ENCODE measurements at regions not wholly inside any gene's neighbourhood (a gene's known extent, or its start where the extent isn't known, plus 50 kb on each side); places are given as distances from the start of the nearest gene placed in this dataset.
"Not testable (repeated sequence)": the region's sequence is repeated elsewhere in the genome, so short reads cannot be mapped to it uniquely, and the experiment has no call there.

DNA sequence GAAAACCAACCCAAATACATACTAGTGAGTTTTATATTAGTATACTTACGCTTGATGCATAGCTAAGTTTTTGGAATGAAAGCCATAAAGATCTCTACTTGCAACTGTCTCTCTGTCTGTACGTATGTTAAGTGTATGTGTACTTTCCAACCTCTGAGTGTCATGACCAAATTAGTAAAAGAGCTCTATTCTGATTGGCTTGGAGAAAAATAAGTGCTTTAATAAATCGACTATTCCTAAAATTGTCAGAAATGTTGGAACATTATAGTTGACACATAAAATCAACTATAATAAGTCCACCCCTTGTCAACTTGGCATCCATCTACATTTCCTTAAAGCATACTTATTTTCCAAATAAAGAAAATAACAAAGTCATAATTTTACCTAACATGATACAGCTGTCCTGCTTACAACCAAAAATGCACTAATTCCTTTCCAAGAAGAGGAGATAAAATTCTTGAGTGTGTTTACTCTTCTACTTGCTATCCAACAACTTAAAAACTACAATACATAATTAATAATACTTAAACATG lies 507.4 kb upstream of the ATP2B1 start:
- DNase-seq (ENCODE audit: low read depth, low spot score) = no peak

DNA sequence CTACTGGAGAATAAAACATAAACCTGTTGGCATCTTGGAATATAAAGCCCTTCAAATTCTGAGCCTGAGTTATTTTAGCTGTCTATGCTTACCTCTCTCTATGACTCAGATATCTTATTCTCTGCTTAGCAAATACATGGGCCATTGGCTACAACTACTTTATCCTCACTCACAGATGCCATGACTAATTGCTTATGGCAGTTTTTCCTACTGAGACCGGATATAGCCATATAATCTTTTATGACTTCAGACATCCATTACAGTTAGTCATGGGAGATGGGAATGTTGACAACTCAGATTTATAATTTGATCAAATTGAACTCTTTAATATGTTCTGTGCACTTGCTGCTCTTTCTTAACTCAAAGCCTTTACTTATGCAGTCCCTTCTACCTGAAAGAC lies 502.4 kb upstream of the ATP2B1 start:
- no peak for DNase-seq (ENCODE audit: low read depth, low spot score)

DNA sequence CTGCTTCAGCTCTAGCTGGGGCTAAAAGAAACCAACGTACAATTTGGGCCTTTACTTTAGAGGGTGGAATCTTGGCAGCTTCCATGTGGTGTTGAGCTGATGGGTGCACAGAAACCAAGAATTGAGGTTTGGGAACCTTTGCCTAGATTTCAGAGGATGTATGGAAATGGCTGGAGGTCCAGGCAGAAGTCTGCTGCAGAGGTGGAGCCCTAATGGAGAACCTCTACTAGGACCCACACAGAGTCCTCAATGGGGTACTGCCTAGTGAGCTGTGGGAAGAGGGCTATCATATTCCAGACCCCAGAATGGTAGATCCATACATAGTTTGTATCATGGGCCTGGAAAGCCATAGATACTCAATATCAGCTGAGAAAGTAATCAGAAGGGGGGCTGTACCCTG lies 500.4 kb upstream of the ATP2B1 start:
- DNase-seq (ENCODE audit: low read depth, low spot score) = no peak

DNA sequence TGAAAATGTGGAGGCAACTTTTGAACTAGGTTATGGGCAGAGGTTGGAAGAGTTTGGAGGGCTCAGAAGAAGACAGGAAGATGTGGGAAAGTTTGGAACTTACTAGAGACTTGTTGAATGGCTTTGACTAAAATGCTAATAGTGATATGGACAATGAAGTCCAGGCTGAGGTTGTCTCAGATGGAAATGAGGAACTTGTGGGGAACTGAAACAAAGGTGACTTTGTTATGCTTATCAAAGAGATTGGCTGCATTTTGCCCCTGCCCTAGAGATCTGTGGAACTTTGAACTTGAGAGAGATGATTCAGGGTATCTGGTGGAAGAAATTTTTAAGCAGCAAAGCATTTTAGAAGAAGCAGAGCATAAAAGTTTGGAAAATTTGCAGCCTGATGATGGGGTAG lies 499.7 kb upstream of the ATP2B1 start:
- DNase-seq (ENCODE audit: low read depth, low spot score) = not testable (repeated sequence)

DNA sequence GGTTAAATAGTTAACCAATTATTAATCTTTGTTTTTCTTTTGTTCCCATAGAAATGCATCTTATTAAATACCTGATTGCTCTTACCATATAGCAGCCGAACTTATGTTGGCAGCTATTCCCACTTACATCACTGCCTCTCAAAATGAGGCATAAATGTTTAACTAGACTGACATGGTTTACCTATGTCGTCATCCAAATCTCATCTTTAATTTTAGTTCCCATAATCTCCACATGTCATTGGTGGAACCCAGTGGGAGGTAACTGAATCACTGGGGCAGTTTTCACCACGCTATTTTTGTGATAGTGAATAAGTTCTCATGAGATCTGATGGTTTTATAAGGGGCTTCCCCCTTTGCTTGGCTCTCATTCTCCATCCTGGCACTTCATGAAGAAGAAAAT lies 499.2 kb upstream of the ATP2B1 start:
- DNase-seq (ENCODE audit: low read depth, low spot score) = no peak

DNA sequence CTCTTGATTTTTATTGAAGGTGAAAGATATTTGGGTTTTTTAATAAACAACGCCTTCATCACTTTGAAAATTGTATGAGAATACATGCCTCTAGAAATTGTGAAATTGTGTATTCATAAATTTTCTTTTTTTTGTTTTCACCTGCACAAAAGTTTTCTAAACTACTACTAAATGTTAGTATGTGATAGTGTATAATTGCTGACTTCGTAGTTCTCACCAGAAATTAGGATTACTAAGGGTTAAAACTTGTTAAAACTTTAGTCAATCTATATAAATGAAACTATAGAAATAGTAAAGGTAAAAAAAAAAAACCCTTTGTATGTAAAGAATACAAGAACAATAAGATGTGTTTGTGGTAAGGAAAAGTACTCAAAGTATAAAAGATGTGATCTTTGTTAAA lies 496.5 kb upstream of the ATP2B1 start:
- no peak for DNase-seq (ENCODE audit: low read depth, low spot score)

DNA sequence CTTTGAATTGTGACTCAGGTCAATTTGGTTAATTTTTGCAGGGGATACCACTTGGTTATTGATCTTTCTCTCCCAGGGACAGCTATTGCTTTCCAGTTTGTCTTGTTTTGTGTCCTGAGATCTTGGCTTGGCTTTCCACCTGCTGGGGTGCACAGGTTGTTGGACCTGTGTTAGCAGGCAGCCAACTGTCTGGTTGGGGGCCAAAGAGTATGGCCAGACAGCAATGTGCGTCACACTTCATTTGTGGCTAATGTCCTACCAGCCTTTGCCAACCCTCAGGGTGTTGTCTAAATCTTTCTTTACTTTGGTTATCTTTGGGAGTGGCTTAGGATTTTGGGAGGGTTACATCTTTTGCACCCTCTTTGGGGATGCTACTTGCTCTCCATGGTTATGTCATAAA lies 494.9 kb upstream of the ATP2B1 start:
- no peak for DNase-seq (ENCODE audit: low read depth, low spot score)

DNA sequence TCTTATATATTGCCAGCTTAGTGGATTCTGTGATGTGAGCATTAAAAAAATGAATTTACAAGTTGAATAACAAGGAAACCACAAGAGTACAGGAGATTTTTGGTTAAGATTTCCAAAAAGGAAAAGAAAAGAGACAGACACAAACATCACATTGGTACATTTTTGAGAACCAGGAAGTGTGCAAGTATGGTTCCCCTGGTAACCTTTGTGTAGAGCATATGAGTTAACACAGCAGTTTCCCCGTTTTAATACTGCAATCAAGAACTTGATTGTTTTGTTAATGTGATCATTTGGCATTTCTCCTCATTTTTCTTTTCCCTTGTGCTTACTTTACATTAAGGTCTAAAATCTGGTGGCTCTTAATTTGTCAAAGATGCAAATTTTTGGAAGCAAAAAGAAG lies 490.4 kb upstream of the ATP2B1 start:
- no peak for DNase-seq (ENCODE audit: low read depth, low spot score)

DNA sequence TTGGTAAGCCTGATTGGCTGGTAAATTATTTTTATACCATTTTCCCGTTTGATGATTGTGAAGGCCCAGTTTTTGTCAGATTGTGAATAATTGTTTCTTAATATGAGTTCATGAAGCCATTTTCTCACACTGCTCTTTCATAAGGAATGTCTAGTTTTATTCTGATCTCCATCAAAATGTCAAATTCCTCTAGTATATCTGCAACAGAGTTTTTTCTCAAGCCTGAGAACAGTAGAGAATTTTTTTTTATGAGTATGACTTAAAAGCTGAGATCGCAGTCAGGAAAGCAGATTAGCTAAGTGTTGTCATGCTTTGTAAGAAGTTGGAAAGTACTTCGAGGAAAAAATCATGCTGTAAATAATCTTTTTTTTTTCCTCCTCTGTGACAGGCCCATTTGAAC lies 484.9 kb upstream of the ATP2B1 start:
- no peak for DNase-seq (ENCODE audit: low read depth, low spot score)

DNA sequence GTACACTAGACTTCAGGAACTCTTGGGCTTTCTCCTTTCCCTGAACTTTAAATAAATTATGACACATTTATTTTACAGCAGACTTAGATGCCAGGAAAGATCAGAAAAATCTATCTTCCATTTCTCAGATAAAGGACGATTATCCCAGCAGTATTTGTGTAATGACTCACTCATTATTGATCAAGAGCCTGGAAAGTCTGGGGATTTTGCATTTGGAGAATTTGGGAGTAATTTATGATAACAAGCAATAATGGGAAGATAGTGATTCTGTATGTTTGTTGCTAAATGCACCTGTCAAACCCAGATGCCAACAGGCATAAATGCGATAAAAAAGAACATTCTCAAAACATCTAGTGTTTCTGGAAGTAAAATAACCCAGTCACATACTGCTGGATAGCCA lies 480.2 kb upstream of the ATP2B1 start:
- no peak for DNase-seq (ENCODE audit: low read depth, low spot score)

DNA sequence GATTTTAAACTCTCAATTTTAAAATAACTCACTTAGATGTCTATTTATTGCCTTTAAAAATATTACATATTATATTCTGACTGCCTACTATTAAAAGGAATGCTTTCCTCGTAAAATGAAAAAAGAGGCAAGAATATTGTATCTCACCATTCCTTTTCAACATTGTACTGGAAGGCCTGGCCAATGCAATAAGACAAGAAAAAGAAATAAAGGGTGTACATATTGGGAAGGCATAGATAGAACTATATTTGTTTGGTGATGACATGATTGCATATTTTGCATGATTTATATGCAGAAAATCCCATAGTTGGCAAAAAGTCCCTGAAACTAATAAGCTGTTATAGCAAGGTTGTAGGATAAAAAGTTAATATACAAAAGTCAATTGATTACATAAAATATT lies 474.6 kb upstream of the ATP2B1 start:
- DNase-seq (ENCODE audit: low read depth, low spot score) = no peak

DNA sequence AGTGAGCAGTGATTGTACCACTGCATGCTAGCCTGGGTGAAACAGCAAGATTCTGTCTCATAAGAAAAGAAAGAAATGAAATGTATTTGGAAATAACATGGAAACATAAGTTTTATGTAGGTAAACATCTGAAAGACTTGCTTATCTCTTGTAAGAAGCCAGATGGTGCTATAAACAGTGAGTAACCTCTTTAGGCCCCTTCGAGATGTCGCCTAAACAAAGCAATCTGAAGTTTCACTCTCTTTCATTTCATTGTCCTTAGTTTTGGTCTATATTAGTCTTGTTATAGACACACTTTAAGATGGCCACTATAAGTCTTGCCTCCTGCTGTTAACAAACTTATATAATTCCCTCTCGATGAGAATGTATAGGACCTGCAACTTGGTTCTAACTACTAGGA lies 472.6 kb upstream of the ATP2B1 start:
- DNase-seq (ENCODE audit: low read depth, low spot score) = no peak

DNA sequence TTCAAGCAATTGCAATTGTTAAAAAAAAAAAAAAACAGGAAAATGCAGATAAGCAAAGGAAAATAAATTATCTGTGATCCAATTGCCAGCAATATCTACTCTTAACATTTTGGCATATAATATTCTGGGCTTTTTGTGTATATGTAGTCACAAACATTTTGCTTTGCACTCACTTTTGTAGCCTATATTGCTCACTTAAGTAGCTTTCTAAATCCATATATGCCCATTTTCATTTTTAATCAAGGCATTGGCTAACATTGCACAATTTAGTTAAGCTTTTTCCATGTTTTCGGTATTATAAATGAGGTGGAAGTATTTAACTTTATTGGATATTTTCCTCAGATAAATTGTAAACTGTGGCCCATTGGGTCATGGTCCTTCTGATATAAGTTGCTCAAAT lies 466.3 kb upstream of the ATP2B1 start:
- DNase-seq (ENCODE audit: low read depth, low spot score) = no peak

DNA sequence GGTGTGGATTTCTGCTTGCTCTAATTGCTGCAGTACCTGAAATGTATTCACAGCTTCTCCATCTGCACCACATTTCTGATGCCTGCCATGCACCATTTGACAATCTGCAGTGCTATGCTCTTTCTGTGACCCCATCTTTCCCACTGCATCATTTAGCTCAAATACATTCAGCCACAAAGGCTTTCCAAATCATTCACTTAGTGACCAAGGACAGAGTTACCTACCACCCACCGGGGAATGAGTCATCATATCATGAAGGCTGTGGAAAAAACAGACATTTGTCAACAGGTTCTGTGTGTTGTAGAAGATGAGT lies 465.5 kb upstream of the ATP2B1 start:
- no peak for DNase-seq (ENCODE audit: low read depth, low spot score)

DNA sequence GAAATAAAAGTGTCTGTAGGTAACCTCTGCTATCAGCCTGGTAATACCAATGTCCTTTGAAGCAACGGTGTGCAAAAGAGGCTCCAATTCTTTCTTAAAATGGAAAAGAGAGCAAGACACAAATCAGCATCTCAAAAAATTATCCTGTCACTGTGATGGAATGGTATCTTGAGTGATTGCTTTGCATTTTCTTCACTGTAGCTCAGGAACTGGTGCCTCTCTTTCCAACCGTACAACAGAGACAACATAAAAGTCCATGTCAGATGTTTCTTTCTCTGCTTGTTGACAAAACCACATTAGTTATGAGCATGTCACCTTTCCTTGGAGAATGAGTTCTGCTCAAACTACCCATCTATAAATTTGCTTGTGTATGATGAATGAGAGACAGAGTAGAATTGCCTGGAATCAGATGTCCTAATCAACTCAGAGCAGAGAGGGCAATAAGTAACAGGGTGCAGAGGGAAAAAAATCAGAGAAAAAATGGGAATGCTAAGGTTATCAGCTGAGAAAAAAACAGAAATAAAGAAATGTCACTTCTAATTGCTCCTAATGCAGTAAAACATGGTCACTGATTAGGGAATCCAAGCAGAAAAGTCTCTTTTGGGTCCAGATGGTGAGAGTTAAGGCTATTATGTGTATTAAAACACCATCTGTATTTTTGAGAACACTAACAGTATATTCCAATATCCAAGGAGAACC lies 465.0 kb upstream of the ATP2B1 start:
- DNase-seq (ENCODE audit: low read depth, low spot score) = no peak

DNA sequence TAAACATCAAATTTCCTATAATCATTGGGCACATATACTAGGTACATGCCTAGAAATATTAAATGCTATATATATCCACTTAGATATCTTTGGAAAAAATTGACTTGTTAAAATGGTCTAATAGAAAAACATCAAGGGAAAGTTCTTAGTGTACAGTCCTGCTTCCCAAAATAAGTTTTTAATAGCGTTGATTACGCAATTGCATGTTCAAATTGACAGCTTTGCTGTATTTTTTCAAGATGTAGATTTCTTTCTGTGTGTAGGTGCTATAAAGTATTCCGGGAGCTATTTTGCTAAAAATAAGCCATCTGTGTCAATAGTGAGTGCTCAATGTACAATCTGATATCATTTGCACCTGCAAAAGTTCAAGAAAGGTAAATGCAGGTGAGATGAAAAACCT lies 463.9 kb upstream of the ATP2B1 start:
- DNase-seq (ENCODE audit: low read depth, low spot score) = no peak

DNA sequence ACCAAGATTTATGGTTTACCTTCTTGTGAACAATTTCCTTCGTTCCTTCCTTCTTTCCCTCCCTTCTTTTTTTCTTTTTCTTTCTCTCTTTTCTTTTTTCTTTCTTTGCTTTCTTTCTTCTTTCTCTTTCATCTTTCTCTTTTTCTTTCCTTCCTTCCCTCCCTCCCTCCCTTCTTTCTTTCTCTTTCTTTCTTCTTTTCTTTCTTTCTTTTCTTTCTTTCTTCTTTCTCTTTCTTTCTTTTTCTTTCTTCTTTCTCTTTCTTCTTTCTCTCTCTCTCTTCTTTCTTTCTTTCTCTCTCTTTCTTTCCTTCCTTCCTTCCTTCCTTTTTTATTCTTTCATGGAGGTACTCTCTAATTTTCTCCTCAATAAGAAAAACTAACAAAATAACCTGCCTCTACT lies 462.1 kb upstream of the ATP2B1 start:
- no peak for DNase-seq (ENCODE audit: low read depth, low spot score)

DNA sequence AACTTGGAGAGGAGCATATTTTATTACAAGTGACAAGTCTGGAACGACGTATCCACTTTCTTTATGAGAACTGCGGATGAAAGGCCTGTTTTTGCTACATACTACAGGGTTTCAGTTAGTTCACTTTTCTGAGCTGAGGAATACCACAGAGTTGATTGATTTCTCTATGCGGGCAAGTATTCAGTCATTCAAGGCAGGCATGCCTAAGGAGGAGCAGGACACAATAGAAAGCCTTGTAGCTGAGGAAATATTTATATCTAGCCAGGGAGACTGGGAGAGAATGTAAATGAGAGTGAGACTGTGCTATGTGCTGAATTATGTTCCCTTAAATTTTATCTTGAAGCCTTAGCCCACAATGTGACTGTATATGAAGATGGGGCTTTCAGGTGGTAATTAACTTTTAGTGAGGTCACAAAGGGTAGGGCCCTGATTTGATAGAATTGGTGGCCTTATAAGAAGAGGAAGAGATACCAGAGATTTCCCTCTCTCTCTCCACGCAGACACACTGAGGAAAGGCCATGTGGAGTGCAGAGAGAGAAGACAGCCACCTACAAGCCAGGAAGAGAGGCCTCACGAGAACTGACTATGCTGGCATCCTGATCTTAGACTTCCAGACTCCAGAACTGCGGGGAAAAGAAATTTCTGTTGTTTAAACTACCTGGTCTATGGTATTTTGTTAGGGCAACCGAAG lies 459.0 kb upstream of the ATP2B1 start:
- DNase-seq (ENCODE audit: low read depth, low spot score) = no peak

DNA sequence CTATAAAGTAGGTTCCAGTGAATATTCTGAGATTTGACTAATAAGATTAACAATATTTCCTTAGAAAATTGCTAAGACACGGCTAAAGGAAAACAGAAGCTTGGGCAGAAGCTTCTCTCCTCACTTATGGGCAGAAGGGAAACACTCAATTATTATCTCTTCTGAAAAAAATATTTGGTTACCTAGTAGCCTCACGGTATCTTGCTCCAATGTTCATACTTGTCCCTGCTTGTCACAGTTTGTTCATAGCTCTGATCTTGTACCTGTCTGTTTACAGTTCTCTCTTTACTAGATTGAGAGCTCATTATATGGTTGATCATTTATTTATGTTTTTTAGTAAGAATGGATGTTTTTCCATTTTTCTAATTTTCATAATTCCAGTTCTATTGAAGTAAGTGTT lies 458.0 kb upstream of the ATP2B1 start:
- no peak for DNase-seq (ENCODE audit: low read depth, low spot score)

DNA sequence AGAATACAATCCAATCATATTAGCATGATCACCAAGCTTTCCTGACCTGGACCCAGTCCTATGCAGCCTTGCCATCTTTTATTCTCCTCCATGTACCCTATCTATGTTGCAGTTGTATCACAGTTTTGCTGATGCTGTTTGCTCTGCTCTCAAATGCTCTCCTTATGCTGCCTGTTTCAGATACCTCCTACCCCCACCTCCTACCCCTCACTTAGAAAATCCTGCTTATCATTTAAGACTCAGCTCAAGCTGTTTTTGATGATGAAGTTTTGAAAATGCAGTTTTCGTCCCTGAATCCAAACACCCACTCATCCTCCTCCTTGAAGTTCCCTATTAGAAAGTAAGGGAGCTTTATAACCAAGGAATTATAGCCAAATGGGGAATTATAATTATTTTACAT lies 457.4 kb upstream of the ATP2B1 start:
- no peak for DNase-seq (ENCODE audit: low read depth, low spot score)

DNA sequence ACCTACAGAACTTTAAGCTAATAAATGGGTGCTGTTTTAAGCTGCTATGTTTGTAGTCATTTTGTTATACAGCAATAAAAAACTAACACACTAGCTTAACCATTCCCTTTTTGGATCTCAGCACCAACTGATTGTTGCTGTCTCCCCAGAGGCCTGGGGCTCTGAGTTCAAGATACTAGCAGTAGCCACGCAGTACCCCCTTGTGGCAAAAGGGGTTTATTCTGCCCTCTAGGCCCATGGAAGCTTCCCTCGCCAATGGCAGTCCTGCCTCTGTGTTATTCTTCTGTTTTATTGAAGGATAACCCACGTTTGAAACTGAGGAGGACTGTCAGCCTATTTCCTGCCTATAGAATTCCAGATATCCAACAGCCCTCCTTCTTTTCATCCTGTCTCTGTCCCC lies 455.3 kb upstream of the ATP2B1 start:
- DNase-seq (ENCODE audit: low read depth, low spot score) = no peak

DNA sequence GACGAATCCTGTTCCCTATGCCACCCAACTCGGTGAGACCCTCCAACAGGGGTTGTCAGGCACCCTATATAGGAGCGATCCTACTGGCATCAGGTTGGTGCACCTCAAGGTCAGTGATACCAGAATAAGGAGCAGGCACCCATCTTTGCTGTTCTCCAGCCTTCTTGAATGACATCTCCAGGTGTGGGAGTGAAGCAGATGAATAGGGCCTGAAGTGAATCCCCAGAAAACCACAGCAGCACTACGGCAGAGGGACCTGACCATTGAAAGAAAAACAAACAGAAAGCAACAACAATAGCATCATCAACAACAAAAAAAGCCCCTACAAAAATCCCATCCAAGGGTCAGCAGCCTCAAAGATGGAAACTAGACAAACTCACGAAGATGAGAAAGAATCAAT lies 445.2 kb upstream of the ATP2B1 start:
- DNase-seq (ENCODE audit: low read depth, low spot score) = no peak

DNA sequence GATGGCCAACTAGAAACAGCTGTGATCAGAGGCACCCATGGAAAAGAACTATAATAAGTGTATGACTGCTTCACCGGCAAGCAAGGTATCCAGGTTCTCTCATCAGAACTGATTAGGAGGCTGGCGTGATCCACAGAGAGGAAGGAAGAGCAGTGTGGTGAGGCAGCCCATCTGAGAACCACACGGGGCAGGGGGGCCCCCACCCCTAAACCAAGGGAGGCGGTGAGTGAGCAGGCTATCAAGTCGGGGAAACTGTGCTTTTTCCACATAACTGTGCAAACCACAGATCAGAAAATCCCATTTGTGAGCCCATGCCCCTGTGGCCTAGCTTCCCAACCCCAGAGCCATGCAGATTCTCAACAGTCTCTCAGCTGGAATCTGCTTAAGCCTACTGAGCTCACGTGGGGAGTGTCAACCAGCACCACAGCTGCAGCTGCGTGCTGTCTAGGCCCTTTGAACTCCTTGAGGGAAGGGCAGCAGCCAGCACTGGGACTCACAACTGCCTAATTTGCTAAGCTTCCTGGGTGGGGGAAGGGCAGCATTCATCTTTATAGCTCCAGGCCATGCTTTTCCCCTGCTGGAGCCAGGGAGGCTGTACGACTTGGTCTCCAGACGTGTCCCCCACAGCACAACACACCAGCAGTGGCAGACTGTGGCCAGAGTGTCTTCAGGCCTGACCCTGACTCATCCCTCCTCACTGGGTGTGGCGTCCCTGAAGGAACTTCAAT lies 444.4 kb upstream of the ATP2B1 start:
- DNase-seq (ENCODE audit: low read depth, low spot score) = no peak

All from activated CD4-positive, CD25-positive, alpha-beta regulatory T cell treated with anti-CD3 and anti-CD28 coated beads, Interleukin-2, amount 50 U/mL, for 16 hours (primary cell).